Mesodermal cell (in vitro differentiated cells): ENCODE measurements at regions not wholly inside any gene's neighbourhood (a gene's known extent, or its start where the extent isn't known, plus 50 kb on each side); places are given as distances from the start of the nearest gene placed in this dataset.
"Not testable (repeated sequence)": the region's sequence is repeated elsewhere in the genome, so short reads cannot be mapped to it uniquely, and the experiment has no call there.

Experiments
- H3K27ac ChIP-seq: 2 replicates; pipeline ENCODE4 v1.7.0; 2013; ENCODE audit warnings: mild to moderate bottlenecking, low read depth, low read length, moderate library complexity; ENCODE audit not compliant: severe bottlenecking
- H3K36me3 ChIP-seq: 2 replicates; pipeline ENCODE4 v1.7.1; 2013; ENCODE audit warnings: mild to moderate bottlenecking, low read length, moderate library complexity; ENCODE audit not compliant: control insufficient read depth, insufficient read depth
- H3K4me1 ChIP-seq: one replicate; pipeline ENCODE4 v1.7.1; 2013; ENCODE audit warnings: mild to moderate bottlenecking, low read length; ENCODE audit not compliant: insufficient read depth, control insufficient read depth, poor library complexity, severe bottlenecking
- H3K4me3 ChIP-seq: 2 replicates; pipeline ENCODE4 v1.7.0; 2013; ENCODE audit warnings: low read length, control low read depth, mild to moderate bottlenecking; ENCODE audit not compliant: insufficient read depth, poor library complexity, severe bottlenecking; ENCODE audit errors: extremely low read depth
- H3K9me3 ChIP-seq: 2 replicates; pipeline ENCODE4 v1.7.1; 2013; ENCODE audit warnings: mild to moderate bottlenecking, low read length, moderate library complexity; ENCODE audit not compliant: control insufficient read depth
- WGBS, 2 experiments: methylation state at CpG; one replicate each; pipeline ENCODE4 v1.1.5; 2013; ENCODE audit warnings: missing lambda C conversion rate in 2 of 2; ENCODE audit not compliant: insufficient coverage in 2 of 2; 5-methylcytosine and 5-hydroxymethylcytosine counted together

- no peaks in the 10 kb centered on the region for H3K36me3 ChIP-seq
- H3K9me3 ChIP-seq = no peaks in the 10 kb centered on the region
- H3K4me3 ChIP-seq = no peak overlapping the region
- no CpG with 5 or more reads among the region's 2 CpGs for WGBS, 2 experiments
- no peaks in the 10 kb centered on the region for H3K4me1 ChIP-seq
- H3K27ac ChIP-seq = no peak overlapping the region
These were observed 99.5 kb downstream of the FMR1NB start for GRCh38 chrX:148080593-148080992.

- Histone ChIP-seq H3K27ac (no peak overlapping the region), H3K4me1 (no peaks in the 10 kb centered on the region), H3K4me3 (no peak overlapping the region), H3K36me3 (no peaks in the 10 kb centered on the region), H3K9me3 (no peaks in the 10 kb centered on the region)
- WGBS, 2 experiments = no CpG with 5 or more reads among the region's 1 CpG
These were observed 103.5 kb downstream of the FMR1NB start for GRCh38 chrX:148084611-148085010.

GRCh38 chrX:148120151-148120550 lies 139.0 kb downstream of the FMR1NB start:
- no peak overlapping the region for H3K27ac ChIP-seq
- H3K4me3 ChIP-seq = no peak overlapping the region
- no peaks in the 10 kb centered on the region for H3K9me3 ChIP-seq
- H3K36me3 ChIP-seq = no peaks in the 10 kb centered on the region
- no peaks in the 10 kb centered on the region for H3K4me1 ChIP-seq
- 100% methylated on average over 1 of the region's 3 CpGs; no CpG with 5 or more reads in 1 of the 2 experiments for WGBS, 2 experiments

- WGBS, 2 experiments = no CpG with 5 or more reads among the region's 3 CpGs
- H3K4me3 ChIP-seq = no peak overlapping the region
These were observed 140.0 kb downstream of the FMR1NB start for GRCh38 chrX:148120999-148121623.

GRCh38 chrX:148128872-148129505 lies 147.9 kb downstream of the FMR1NB start:
- H3K27ac ChIP-seq, H3K9me3 ChIP-seq, H3K4me3 ChIP-seq, H3K36me3 ChIP-seq, H3K4me1 ChIP-seq: not testable (repeated sequence)
- WGBS, 2 experiments = 58 to 70% methylated on average over 5 to 6 of the region's 35 CpGs

More at GRCh38 chrX:148120999-148121623, 140.0 kb downstream of the FMR1NB start:
- no peaks in the 10 kb centered on the region for H3K36me3 ChIP-seq
- H3K4me1 ChIP-seq = no peaks in the 10 kb centered on the region
- no peak overlapping the region for H3K27ac ChIP-seq
- no peaks in the 10 kb centered on the region for H3K9me3 ChIP-seq

GRCh38 chrX:148133105-148133725 lies 152.1 kb downstream of the FMR1NB start:
- Histone ChIP-seq H3K9me3 (no peaks in the 10 kb centered on the region), H3K27ac (no peak overlapping the region), H3K4me1 (no peaks in the 10 kb centered on the region), H3K36me3 (no peaks in the 10 kb centered on the region), H3K4me3 (no peak overlapping the region)
- no CpG with 5 or more reads among the region's 6 CpGs for WGBS, 2 experiments

- H3K4me3 ChIP-seq = no peak overlapping the region
- no peaks in the 10 kb centered on the region for H3K36me3 ChIP-seq
- no CpG with 5 or more reads among the region's 1 CpG for WGBS, 2 experiments
- no peaks in the 10 kb centered on the region for H3K4me1 ChIP-seq
- no peaks in the 10 kb centered on the region for H3K9me3 ChIP-seq
- no peak overlapping the region for H3K27ac ChIP-seq
These were observed 153.4 kb downstream of the FMR1NB start for GRCh38 chrX:148134578-148134977.

GRCh38 chrX:148135738-148136137 lies 154.6 kb downstream of the FMR1NB start:
- Histone ChIP-seq H3K36me3 (no peaks in the 10 kb centered on the region), H3K4me1 (no peaks in the 10 kb centered on the region), H3K9me3 (no peaks in the 10 kb centered on the region), H3K4me3 (no peak overlapping the region), H3K27ac (no peak overlapping the region)
- WGBS, 2 experiments = no CpG with 5 or more reads among the region's 1 CpG

GRCh38 chrX:148146121-148146520 lies 165.0 kb downstream of the FMR1NB start:
- Histone ChIP-seq H3K36me3 (no peaks in the 10 kb centered on the region), H3K4me3 (no peak overlapping the region), H3K27ac (no peak overlapping the region), H3K4me1 (no peaks in the 10 kb centered on the region), H3K9me3 (no peaks in the 10 kb centered on the region)
- no CpG with 5 or more reads among the region's 2 CpGs for WGBS, 2 experiments

GRCh38 chrX:148156986-148157385 lies 175.8 kb downstream of the FMR1NB start:
- H3K4me1 ChIP-seq = no peaks in the 10 kb centered on the region
- H3K9me3 ChIP-seq = no peaks in the 10 kb centered on the region
- H3K27ac ChIP-seq = no peak overlapping the region
- H3K4me3 ChIP-seq = no peak overlapping the region
- H3K36me3 ChIP-seq = no peaks in the 10 kb centered on the region
- whole genome bisulfite sequencing, 2 experiments = no CpG with 5 or more reads among the region's 1 CpG

GRCh38 chrX:148159796-148160195 lies 178.7 kb downstream of the FMR1NB start:
- Histone ChIP-seq H3K4me3 (no peak overlapping the region), H3K4me1 (no peaks in the 10 kb centered on the region), H3K9me3 (no peaks in the 10 kb centered on the region), H3K36me3 (no peaks in the 10 kb centered on the region), H3K27ac (no peak overlapping the region)
